K562 (cell line): ENCODE measurements at regions not wholly inside any gene's neighbourhood (a gene's known extent, or its start where the extent isn't known, plus 50 kb on each side); places are given as distances from the start of the nearest gene placed in this dataset.

Source experiments
- ATAC-seq: fragments of 200-7000 bp; cut with Tn5 transposase; 3 replicates; pipeline ENCODE4 v1.9.1; 2020; ENCODE audit warnings: moderate library complexity
- BruUV-seq: library from RNA; stranded (reverse); fragments of 400-500 nt; replicated peaks from 2 replicates; lab custom pipeline; 2021; lab: Mats Ljungman, UMichigan
- CTCF ChIA-PET: fragments of 300-600 bp; formaldehyde crosslinking; extraction: SDS; loops from one replicate; lab custom pipeline; 2021; ENCODE audit warnings: low intra/inter-chr PET ratio; lab: Yijun Ruan, JAX
- POLR2A ChIA-PET: fragments of 300-600, 350-650 bp; sonication (Branson Sonifier 250); formaldehyde crosslinking; extraction: SDS; loops from one replicate; lab custom pipeline; 2021; ENCODE audit warnings: antibody characterized with exemption, inconsistent platforms; lab: Yijun Ruan, JAX
- DNase-seq, 4 experiments: peaks; one replicate each; pipeline versions ENCODE4 v3.0.0 to v3.0.0-alpha.2; 2011 to 2018; ENCODE audit warnings: low spot score in 3 of 4, mixed read lengths in 3 of 4; ENCODE audit errors: extremely low read depth in 1 of 4
- FAIRE-seq: peaks from 2 replicates; lab custom pipeline; 2011; peaks lifted over from hg19 to GRCh38; lab: Jason Lieb, UNC
- H2AFZ ChIP-seq: 2 replicates; pipeline ENCODE4 v1.6.0; 2011; ENCODE audit warnings: low read depth, low read length, control low read depth, inconsistent platforms
- H3K27ac ChIP-seq: fragments of 200-600 bp; 3 replicates; pipeline ENCODE4 v1.8.0; 2011; ENCODE audit warnings: low read depth, mild to moderate bottlenecking, control low read depth, inconsistent platforms, low read length, moderate library complexity, mixed read lengths; ENCODE audit errors: extremely low read depth
- H3K27me3 ChIP-seq, 2 experiments: fragments of 300-600 bp in 1 of 2; 2 replicates in 1 of 2; 3 replicates in 1 of 2; pipeline versions ENCODE4 v1.6.0 to v1.8.0; 2011; ENCODE audit warnings: inconsistent platforms in 2 of 2, low read length in 2 of 2, mild to moderate bottlenecking in 1 of 2, mixed read lengths in 1 of 2, moderate library complexity in 1 of 2; ENCODE audit not compliant: control insufficient read depth in 2 of 2, insufficient read depth in 2 of 2
- H3K36me3 ChIP-seq: fragments of 300-600 bp; 3 replicates; pipeline ENCODE4 v1.8.0; 2011; ENCODE audit warnings: mild to moderate bottlenecking, low read length, inconsistent platforms; ENCODE audit not compliant: control insufficient read depth, insufficient read depth
- H3K4me1 ChIP-seq, 2 experiments: fragments of 200-600 bp in 1 of 2; replicated peaks in 1 of 2; 2 replicates in 1 of 2; 3 replicates in 1 of 2; pipeline versions ENCODE4 v1.5.1 to v1.8.0; 2011; ENCODE audit warnings: inconsistent platforms in 2 of 2, low read length in 2 of 2, mild to moderate bottlenecking in 1 of 2, mixed read lengths in 1 of 2, moderate library complexity in 1 of 2; ENCODE audit not compliant: control insufficient read depth in 2 of 2, insufficient read depth in 2 of 2
- H3K4me2 ChIP-seq: 2 replicates; pipeline ENCODE4 v1.6.1; 2011; ENCODE audit warnings: low read length, control low read depth, inconsistent platforms, mixed read lengths; ENCODE audit not compliant: insufficient read depth
- H3K4me3 ChIP-seq: fragments of 200-600 bp; sonication (generic), shearing (Covaris generic); 2 replicates; pipeline ENCODE4 v1.5.1; 2016; ENCODE audit warnings: control low read depth, inconsistent platforms
- H3K79me2 ChIP-seq: fragments of 200-600 bp; 3 replicates; pipeline ENCODE4 v1.8.0; 2011; ENCODE audit warnings: low read length, inconsistent platforms; ENCODE audit not compliant: control insufficient read depth, insufficient read depth
- H3K9ac ChIP-seq, 2 experiments: 2 replicates each; pipeline versions ENCODE4 v1.6.0 to v1.6.1; 2011; ENCODE audit warnings: low read depth in 2 of 2, low read length in 2 of 2, control low read depth in 1 of 2, inconsistent platforms in 1 of 2, mild to moderate bottlenecking in 1 of 2, mixed read lengths in 1 of 2; ENCODE audit not compliant: insufficient read depth in 1 of 2
- H3K9me1 ChIP-seq: one replicate; pipeline ENCODE4 v1.6.0; 2011; ENCODE audit warnings: inconsistent platforms, mild to moderate bottlenecking, low read length, moderate library complexity; ENCODE audit not compliant: control insufficient read depth, insufficient read depth
- H3K9me3 ChIP-seq: replicated peaks from 2 replicates; pipeline ENCODE4 v1.5.1; 2011; ENCODE audit warnings: low read depth, low read length, inconsistent platforms; ENCODE audit not compliant: control insufficient read depth, insufficient read depth
- H4K20me1 ChIP-seq: replicated peaks from 2 replicates; pipeline ENCODE4 v1.6.1; 2011; ENCODE audit warnings: low read length, inconsistent platforms, mixed read lengths; ENCODE audit not compliant: control insufficient read depth, insufficient read depth
- KHSRP ChIP-seq: fragments of 450-650 bp; IDR thresholded peaks from 2 replicates; pipeline ENCODE4 v1.6.1; 2017
- MCM3 ChIP-seq: fragments of 450-650 bp; IDR thresholded peaks from 2 replicates; pipeline ENCODE4 v1.6.1; 2016
- OTX1 ChIP-seq: fragments of 450-650 bp; formaldehyde crosslinking; IDR thresholded peaks from 2 replicates; pipeline ENCODE4 v1.4.0; 2022; ENCODE audit warnings: mild to moderate bottlenecking
- POLR2H ChIP-seq: IDR thresholded peaks from 2 replicates; pipeline ENCODE4 v1.6.1; 2016; ENCODE audit warnings: missing genetic modification characterization, low read depth, mild to moderate bottlenecking, control low read depth, missing compliant biosample characterization, moderate library complexity
- RBFOX2 ChIP-seq: fragments of 200-400 bp; formaldehyde crosslinking; IDR thresholded peaks from 2 replicates; pipeline ENCODE4 v1.6.1; 2017; ENCODE audit warnings: low read depth, mild to moderate bottlenecking, low read length, moderate library complexity
- RBM25 ChIP-seq: fragments of 200-400 bp; formaldehyde crosslinking; IDR thresholded peaks from 2 replicates; pipeline ENCODE4 v1.6.1; 2018; ENCODE audit warnings: low read length, low read depth, moderate library complexity; ENCODE audit not compliant: severe bottlenecking
- TEAD1 ChIP-seq, 2 experiments: fragments of 450-650 bp in 1 of 2; sonication (generic) in 1 of 2; formaldehyde crosslinking; IDR thresholded peaks; 2 replicates each; pipeline versions ENCODE4 v1.4.0 to v1.8.0; 2020 to 2022; ENCODE audit warnings: mild to moderate bottlenecking in 2 of 2, missing genetic modification reagents in 1 of 2
- ZNF76 ChIP-seq: fragments of 250-450 bp; sonication (Bioruptor Pico); IDR thresholded peaks from 2 replicates; pipeline ENCODE4 v1.4.0; 2020; ENCODE audit warnings: mild to moderate bottlenecking, moderate library complexity, borderline replicate concordance
- in situ Hi-C: fragments of 300-500 bp; cut with MboI; formaldehyde crosslinking; loops from 4 replicates; pipeline ENCODE4 v1.15.0; 2018; ENCODE audit warnings: inconsistent platforms, mixed read lengths
- intact Hi-C: fragments of 100-400 bp; cut with micrococcal nuclease; formaldehyde crosslinking; loops from 2 replicates; pipeline ENCODE4 v1.14.2; 2022
- TF ChIP-seq, protein P1 (sequence below): fragments of 450-650 bp; IDR thresholded peaks from 2 replicates; pipeline ENCODE4 v1.6.1; 2014; ENCODE audit warnings: low read depth, mild to moderate bottlenecking, moderate library complexity, borderline replicate concordance
- TF ChIP-seq, protein P2 (sequence below): fragments of 450-650 bp; IDR thresholded peaks from 2 replicates; pipeline ENCODE4 v1.6.1; 2016; ENCODE audit warnings: mild to moderate bottlenecking

DNA sequence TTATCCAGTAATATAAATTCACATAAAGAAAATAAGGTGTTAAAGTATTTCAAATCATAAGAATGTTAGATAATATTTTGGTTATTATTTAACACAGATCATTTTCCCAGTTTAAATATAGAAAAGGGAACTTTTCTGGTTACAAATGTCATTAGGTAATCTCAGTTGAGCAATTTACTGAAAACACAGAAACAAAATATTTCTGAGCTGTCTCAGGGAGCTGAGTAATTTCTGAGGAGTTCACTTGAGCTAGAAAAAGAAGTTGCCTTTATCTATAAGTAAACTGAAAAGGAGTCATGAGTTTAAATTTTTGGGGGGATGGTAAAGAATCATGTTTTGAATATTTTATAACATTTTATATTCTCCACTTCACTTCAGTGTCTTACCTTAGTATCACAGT is 855.4 kb upstream of the ARPP21 start:
- Histone ChIP-seq H3K79me2 (no peaks in the 10 kb centered on the region), H4K20me1 (no peaks in the 10 kb centered on the region), H3K9me1 (no peaks in the 10 kb centered on the region), H3K4me2 (no peak overlapping the region), H3K9me3 (no peaks in the 10 kb centered on the region), H2AFZ (no peak overlapping the region), H3K9ac (no peak overlapping the region), H3K27me3 (no peaks in the 10 kb centered on the region), H3K36me3 (no peaks in the 10 kb centered on the region), H3K27ac (no peak overlapping the region), H3K4me3 (no peak overlapping the region), H3K4me1 (no peaks in the 10 kb centered on the region)
- FAIRE-seq (no peak), ATAC-seq (no peak), DNase-seq (no peak)
- BruUV-seq = no TSS peak
- in situ Hi-C loops (no loop called here), intact Hi-C loops (no loop called here)
- ChIA-PET POLR2A (no interaction called here), CTCF (no interaction called here)
- TF ChIP-seq, protein P1, sequence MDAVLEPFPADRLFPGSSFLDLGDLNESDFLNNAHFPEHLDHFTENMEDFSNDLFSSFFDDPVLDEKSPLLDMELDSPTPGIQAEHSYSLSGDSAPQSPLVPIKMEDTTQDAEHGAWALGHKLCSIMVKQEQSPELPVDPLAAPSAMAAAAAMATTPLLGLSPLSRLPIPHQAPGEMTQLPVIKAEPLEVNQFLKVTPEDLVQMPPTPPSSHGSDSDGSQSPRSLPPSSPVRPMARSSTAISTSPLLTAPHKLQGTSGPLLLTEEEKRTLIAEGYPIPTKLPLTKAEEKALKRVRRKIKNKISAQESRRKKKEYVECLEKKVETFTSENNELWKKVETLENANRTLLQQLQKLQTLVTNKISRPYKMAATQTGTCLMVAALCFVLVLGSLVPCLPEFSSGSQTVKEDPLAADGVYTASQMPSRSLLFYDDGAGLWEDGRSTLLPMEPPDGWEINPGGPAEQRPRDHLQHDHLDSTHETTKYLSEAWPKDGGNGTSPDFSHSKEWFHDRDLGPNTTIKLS = no peak
- TF ChIP-seq RBM25 (no peak), RBFOX2 (no peak), TEAD1 (CRISPR knock-in tag; IDR thresholded peaks at IDR 0.05) (no peak), ZNF76 (no peak), OTX1 (CRISPR knock-in tag) (no peak), POLR2H (tag) (no peak), KHSRP (no peak), MCM3 (no peak)
- TF ChIP-seq, protein P2, sequence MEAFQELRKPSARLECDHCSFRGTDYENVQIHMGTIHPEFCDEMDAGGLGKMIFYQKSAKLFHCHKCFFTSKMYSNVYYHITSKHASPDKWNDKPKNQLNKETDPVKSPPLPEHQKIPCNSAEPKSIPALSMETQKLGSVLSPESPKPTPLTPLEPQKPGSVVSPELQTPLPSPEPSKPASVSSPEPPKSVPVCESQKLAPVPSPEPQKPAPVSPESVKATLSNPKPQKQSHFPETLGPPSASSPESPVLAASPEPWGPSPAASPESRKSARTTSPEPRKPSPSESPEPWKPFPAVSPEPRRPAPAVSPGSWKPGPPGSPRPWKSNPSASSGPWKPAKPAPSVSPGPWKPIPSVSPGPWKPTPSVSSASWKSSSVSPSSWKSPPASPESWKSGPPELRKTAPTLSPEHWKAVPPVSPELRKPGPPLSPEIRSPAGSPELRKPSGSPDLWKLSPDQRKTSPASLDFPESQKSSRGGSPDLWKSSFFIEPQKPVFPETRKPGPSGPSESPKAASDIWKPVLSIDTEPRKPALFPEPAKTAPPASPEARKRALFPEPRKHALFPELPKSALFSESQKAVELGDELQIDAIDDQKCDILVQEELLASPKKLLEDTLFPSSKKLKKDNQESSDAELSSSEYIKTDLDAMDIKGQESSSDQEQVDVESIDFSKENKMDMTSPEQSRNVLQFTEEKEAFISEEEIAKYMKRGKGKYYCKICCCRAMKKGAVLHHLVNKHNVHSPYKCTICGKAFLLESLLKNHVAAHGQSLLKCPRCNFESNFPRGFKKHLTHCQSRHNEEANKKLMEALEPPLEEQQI = no peak
